ENCODE measurements at regions not wholly inside any gene's neighbourhood (a gene's known extent, or its start where the extent isn't known, plus 50 kb on each side); places are given as distances from the start of the nearest gene placed in this dataset.

DNA sequence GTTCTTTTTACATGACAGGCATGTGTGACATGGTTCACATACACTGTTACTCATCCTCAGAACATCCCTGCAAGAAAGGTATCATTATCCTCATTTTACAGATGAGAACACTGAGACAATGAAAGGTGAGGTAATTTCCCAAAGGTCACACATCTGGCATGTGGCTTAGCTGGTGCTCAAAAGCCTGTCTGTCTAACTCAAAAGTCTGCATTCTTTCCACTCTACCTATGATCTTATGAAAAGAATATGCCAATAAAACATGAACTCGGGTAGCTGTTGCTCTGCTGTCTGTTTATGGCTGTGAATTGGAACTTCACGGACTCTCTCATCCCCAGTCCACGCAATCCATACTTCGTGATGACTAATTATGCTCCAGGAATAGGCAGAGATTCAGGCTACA is 79.0 kb upstream of the ODAD2 start:
- Histone ChIP-seq H3K27me3 (no peaks in the 10 kb centered on the region), H3K4me1 (no peaks in the 10 kb centered on the region), H3K9ac (ENCODE audit: low read depth in 2 of 2, low read length in 2 of 2) (no peak overlapping the region), H3K36me3 (no peaks in the 10 kb centered on the region), H3K27ac (no peak overlapping the region), H3K4me3 (no peak overlapping the region), H3K9me3 (no peaks in the 10 kb centered on the region)
- intact Hi-C loops (cut with DNase I), result no loop called here
- TF ChIP-seq, protein P1, sequence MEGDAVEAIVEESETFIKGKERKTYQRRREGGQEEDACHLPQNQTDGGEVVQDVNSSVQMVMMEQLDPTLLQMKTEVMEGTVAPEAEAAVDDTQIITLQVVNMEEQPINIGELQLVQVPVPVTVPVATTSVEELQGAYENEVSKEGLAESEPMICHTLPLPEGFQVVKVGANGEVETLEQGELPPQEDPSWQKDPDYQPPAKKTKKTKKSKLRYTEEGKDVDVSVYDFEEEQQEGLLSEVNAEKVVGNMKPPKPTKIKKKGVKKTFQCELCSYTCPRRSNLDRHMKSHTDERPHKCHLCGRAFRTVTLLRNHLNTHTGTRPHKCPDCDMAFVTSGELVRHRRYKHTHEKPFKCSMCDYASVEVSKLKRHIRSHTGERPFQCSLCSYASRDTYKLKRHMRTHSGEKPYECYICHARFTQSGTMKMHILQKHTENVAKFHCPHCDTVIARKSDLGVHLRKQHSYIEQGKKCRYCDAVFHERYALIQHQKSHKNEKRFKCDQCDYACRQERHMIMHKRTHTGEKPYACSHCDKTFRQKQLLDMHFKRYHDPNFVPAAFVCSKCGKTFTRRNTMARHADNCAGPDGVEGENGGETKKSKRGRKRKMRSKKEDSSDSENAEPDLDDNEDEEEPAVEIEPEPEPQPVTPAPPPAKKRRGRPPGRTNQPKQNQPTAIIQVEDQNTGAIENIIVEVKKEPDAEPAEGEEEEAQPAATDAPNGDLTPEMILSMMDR (IDR thresholded peaks at IDR 0.05), result no peak
- no peak for DNase-seq

DNA sequence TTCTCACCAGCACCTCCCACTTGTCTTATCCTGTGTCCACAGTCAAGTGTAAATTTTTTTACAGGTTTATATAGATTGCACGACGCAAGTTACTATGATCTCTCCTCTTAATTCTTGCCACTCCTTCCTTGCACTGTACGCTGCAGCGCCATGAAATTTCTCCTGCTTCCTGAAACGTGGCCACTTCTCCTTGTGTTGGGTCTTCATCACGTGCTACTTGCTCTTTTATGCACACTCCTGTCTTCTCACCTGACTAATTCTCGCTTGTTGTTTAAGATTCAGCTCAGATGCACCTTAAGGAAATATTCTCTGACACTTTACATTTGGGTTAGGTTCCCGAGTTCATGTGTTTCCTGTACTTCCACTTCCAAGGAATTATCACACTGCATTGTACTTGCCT is 76.5 kb upstream of the ODAD2 start:
- H3K4me3 ChIP-seq, result no peak overlapping the region
- no peak overlapping the region for H3K27ac ChIP-seq
- no peak overlapping the region for H3K9ac ChIP-seq (ENCODE audit: low read depth in 2 of 2, low read length in 2 of 2)
- no peaks in the 10 kb centered on the region for H3K36me3 ChIP-seq
- TF ChIP-seq, protein P1 (IDR thresholded peaks at IDR 0.05), result no peak
- DNase-seq, result no peak
- intact Hi-C loops (cut with DNase I), result no loop called here
- H3K9me3 ChIP-seq, result no peaks in the 10 kb centered on the region
- H3K27me3 ChIP-seq, result no peaks in the 10 kb centered on the region
- H3K4me1 ChIP-seq, result no peaks in the 10 kb centered on the region

DNA sequence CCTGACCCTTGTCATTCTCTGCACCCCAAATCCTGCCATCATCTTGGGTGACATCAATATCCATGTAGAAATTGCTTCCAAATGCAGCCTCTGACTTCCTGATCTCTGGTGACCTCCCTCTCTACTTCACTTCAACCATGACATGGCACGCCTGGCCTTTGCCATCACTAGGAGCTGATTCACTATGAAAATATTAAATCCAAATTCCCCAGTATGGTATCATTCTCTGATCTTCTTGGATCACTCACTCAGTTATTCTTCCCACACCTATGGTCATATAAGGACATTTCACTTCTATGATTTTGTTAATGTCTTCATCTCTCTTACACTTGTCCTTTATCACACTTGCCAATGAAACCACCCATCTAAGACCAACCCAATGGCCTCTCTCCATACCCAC is 73.7 kb upstream of the ODAD2 start:
- Histone ChIP-seq H3K4me1 (no peaks in the 10 kb centered on the region), H3K4me3 (no peak overlapping the region), H3K27me3 (no peaks in the 10 kb centered on the region), H3K9ac (ENCODE audit: low read depth in 2 of 2, low read length in 2 of 2) (no peak overlapping the region), H3K9me3 (no peaks in the 10 kb centered on the region), H3K27ac (no peak overlapping the region), H3K36me3 (no peaks in the 10 kb centered on the region)
- intact Hi-C loops (cut with DNase I), result no loop called here
- TF ChIP-seq, protein P1 (IDR thresholded peaks at IDR 0.05), result no peak
- no peak for DNase-seq

DNA sequence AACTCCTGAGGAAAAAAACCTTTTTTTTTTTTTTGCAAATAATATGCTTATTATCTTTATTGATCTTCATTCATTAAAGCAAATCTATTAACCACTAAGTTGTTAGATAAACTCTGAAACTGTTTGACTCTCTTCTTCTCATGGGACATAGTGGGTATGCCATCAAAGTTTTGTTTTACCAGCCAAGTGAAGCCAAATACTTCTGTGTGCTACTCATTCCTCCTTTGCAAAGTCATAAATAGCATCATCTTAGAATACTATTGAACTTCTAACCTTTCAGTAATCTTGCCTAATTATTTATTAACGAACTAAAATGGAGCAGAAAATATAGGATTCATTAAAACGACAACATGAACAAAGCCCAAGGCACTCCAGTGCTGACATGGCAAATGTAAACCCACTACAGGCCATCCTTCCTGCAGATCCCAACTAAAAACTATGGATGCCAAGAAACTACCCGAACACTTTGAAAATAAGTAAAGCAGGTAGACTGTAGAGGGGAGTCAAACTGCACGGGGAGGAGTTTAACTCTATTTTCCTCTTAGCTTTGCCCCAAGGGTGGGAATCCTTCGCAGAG is 61.2 kb upstream of the ODAD2 start:
- H3K27me3 ChIP-seq, result no peaks in the 10 kb centered on the region
- TF ChIP-seq, protein P1 (IDR thresholded peaks at IDR 0.05), result no peak
- no peak overlapping the region for H3K27ac ChIP-seq
- intact Hi-C loops (cut with DNase I), result no loop called here
- H3K36me3 ChIP-seq, result no peaks in the 10 kb centered on the region
- H3K9ac ChIP-seq (ENCODE audit: low read depth in 2 of 2, low read length in 2 of 2), result no peak overlapping the region
- H3K4me3 ChIP-seq, result no peak overlapping the region
- H3K9me3 ChIP-seq, result no peaks in the 10 kb centered on the region
- no peaks in the 10 kb centered on the region for H3K4me1 ChIP-seq
- no peak for DNase-seq

DNA sequence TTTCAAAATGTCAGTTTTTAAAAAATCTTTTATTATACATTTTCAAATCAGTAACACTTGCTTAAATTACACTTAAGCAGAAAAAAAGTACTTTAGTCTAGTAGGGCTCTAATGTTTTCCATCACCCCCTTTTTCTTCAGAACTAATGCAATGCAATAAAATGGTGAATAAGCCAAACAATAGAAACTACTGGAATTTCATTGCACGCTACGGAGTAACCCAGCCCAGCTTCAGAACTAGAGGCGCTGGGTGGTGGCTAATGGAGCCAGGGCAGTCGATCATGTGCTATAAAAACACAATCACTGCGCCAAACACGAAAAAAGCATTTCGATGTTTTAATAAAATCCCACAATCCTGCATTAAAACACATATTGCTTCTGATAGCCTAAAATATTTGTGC is 59.9 kb upstream of the ODAD2 start:
- Histone ChIP-seq H3K27me3 (no peaks in the 10 kb centered on the region), H3K9me3 (no peaks in the 10 kb centered on the region), H3K4me1 (no peaks in the 10 kb centered on the region), H3K4me3 (no peak overlapping the region), H3K27ac (no peak overlapping the region), H3K9ac (ENCODE audit: low read depth in 2 of 2, low read length in 2 of 2) (no peak overlapping the region), H3K36me3 (no peaks in the 10 kb centered on the region)
- intact Hi-C loops (cut with DNase I), result no loop called here
- DNase-seq, result no peak
- TF ChIP-seq, protein P1 (IDR thresholded peaks at IDR 0.05), result no peak

All from colonic mucosa (tissue), 4 donors.